ENCODE measurements at regions not wholly inside any gene's neighbourhood (a gene's known extent, or its start where the extent isn't known, plus 50 kb on each side); places are given as distances from the start of the nearest gene placed in this dataset.
"Not testable (repeated sequence)": the region's sequence is repeated elsewhere in the genome, so short reads cannot be mapped to it uniquely, and the experiment has no call there.

- Mint-ChIP-seq H3K36me3 (ENCODE audit: low read depth) (no peaks in the 10 kb centered on the region), H3K4me1 (no peaks in the 10 kb centered on the region), H3K27me3 (ENCODE audit: low read depth) (peaks cover 16% of the 10 kb centered on the region), H3K4me3 (peak overlapping the region in 2 of 3 experiments; percentile 16 to 52), H3K27ac (peak overlapping the region; percentile 21 to 65 (median 37)), H3K9me3 (no peaks in the 10 kb centered on the region)
- no peak for TF ChIP-seq CTCF (IDR thresholded peaks at IDR 0.05; ENCODE audit: unreplicated experiment in 3 of 3)
Observed at GRCh38 chr16:21526923-21527807, 72.2 kb upstream of the METTL9 start.

- not testable (repeated sequence) for H3K4me1 Mint-ChIP-seq; H3K36me3 Mint-ChIP-seq (ENCODE audit: low read depth); H3K27ac Mint-ChIP-seq; H3K4me3 Mint-ChIP-seq; H3K9me3 Mint-ChIP-seq
- H3K27me3 Mint-ChIP-seq (ENCODE audit: low read depth) = peaks cover 13% of the 10 kb centered on the region
Observed at GRCh38 chr16:21529060-21529658, 70.2 kb upstream of the METTL9 start.

GRCh38 chr16:21530729-21531383, 68.5 kb upstream of the METTL9 start:
- not testable (repeated sequence) for H3K4me1 Mint-ChIP-seq; H3K9me3 Mint-ChIP-seq; H3K36me3 Mint-ChIP-seq (ENCODE audit: low read depth); H3K4me3 Mint-ChIP-seq; H3K27ac Mint-ChIP-seq
- H3K27me3 Mint-ChIP-seq (ENCODE audit: low read depth) = peaks cover 13% of the 10 kb centered on the region

- H3K36me3 Mint-ChIP-seq (ENCODE audit: low read depth); H3K4me1 Mint-ChIP-seq; H3K4me3 Mint-ChIP-seq; H3K27me3 Mint-ChIP-seq (ENCODE audit: low read depth); H3K9me3 Mint-ChIP-seq; H3K27ac Mint-ChIP-seq: not testable (repeated sequence)
Observed at GRCh38 chr16:21532996-21533395, 66.4 kb upstream of the METTL9 start.

- not testable (repeated sequence) for H3K4me1 Mint-ChIP-seq
Observed at GRCh38 chr16:21533474-21533873, 65.9 kb upstream of the METTL9 start.

GRCh38 chr16:21534561-21534960, 64.8 kb upstream of the METTL9 start:
- H3K4me1 Mint-ChIP-seq; H3K27ac Mint-ChIP-seq; H3K9me3 Mint-ChIP-seq; H3K36me3 Mint-ChIP-seq (ENCODE audit: low read depth); H3K27me3 Mint-ChIP-seq (ENCODE audit: low read depth); H3K4me3 Mint-ChIP-seq: not testable (repeated sequence)

More at GRCh38 chr16:21533474-21533873, 65.9 kb upstream of the METTL9 start:
- H3K9me3 Mint-ChIP-seq; H3K27ac Mint-ChIP-seq; H3K27me3 Mint-ChIP-seq (ENCODE audit: low read depth); H3K4me3 Mint-ChIP-seq; H3K36me3 Mint-ChIP-seq (ENCODE audit: low read depth): not testable (repeated sequence)

GRCh38 chr16:21535201-21535600, 64.2 kb upstream of the METTL9 start:
- not testable (repeated sequence) for H3K27ac Mint-ChIP-seq; H3K4me3 Mint-ChIP-seq; H3K36me3 Mint-ChIP-seq (ENCODE audit: low read depth); H3K27me3 Mint-ChIP-seq (ENCODE audit: low read depth); H3K9me3 Mint-ChIP-seq; H3K4me1 Mint-ChIP-seq

GRCh38 chr16:21536740-21537139, 62.6 kb upstream of the METTL9 start:
- H3K27me3 Mint-ChIP-seq (ENCODE audit: low read depth); H3K27ac Mint-ChIP-seq; H3K36me3 Mint-ChIP-seq (ENCODE audit: low read depth); H3K4me3 Mint-ChIP-seq; H3K4me1 Mint-ChIP-seq; H3K9me3 Mint-ChIP-seq: not testable (repeated sequence)

- H3K9me3 Mint-ChIP-seq, H3K4me3 Mint-ChIP-seq: not testable (repeated sequence)
Observed at GRCh38 chr16:21537598-21537997, 61.8 kb upstream of the METTL9 start.

GRCh38 chr16:21539107-21539618, 60.2 kb upstream of the METTL9 start:
- H3K27ac Mint-ChIP-seq; H3K4me3 Mint-ChIP-seq; H3K36me3 Mint-ChIP-seq (ENCODE audit: low read depth); H3K9me3 Mint-ChIP-seq; H3K27me3 Mint-ChIP-seq (ENCODE audit: low read depth): not testable (repeated sequence)
- peaks cover 10% of the 10 kb centered on the region for H3K4me1 Mint-ChIP-seq

More at GRCh38 chr16:21537598-21537997, 61.8 kb upstream of the METTL9 start:
- not testable (repeated sequence) for H3K4me1 Mint-ChIP-seq; H3K36me3 Mint-ChIP-seq (ENCODE audit: low read depth); H3K27me3 Mint-ChIP-seq (ENCODE audit: low read depth); H3K27ac Mint-ChIP-seq

- Mint-ChIP-seq H3K27ac (peak overlapping the region in 1 of 3 experiments; percentile 8), H3K4me3 (peak overlapping the region in 1 of 3 experiments; percentile 5), H3K4me1 (peaks cover 10% of the 10 kb centered on the region)
- not testable (repeated sequence) for H3K36me3 Mint-ChIP-seq (ENCODE audit: low read depth); H3K27me3 Mint-ChIP-seq (ENCODE audit: low read depth); H3K9me3 Mint-ChIP-seq
Observed at GRCh38 chr16:21540770-21541433, 58.5 kb upstream of the METTL9 start.

- not testable (repeated sequence) for H3K27me3 Mint-ChIP-seq (ENCODE audit: low read depth); H3K27ac Mint-ChIP-seq; H3K4me3 Mint-ChIP-seq; H3K9me3 Mint-ChIP-seq; H3K36me3 Mint-ChIP-seq (ENCODE audit: low read depth)
- peaks cover 10% of the 10 kb centered on the region for H3K4me1 Mint-ChIP-seq
Observed at GRCh38 chr16:21541611-21542051, 57.7 kb upstream of the METTL9 start.

GRCh38 chr16:21542075-21542474, 57.3 kb upstream of the METTL9 start:
- H3K36me3 Mint-ChIP-seq (ENCODE audit: low read depth); H3K4me3 Mint-ChIP-seq; H3K27ac Mint-ChIP-seq; H3K27me3 Mint-ChIP-seq (ENCODE audit: low read depth); H3K9me3 Mint-ChIP-seq: not testable (repeated sequence)
- peaks cover 10% of the 10 kb centered on the region for H3K4me1 Mint-ChIP-seq

Data from nephron (organoid).